Liver (tissue), 3 donors: ENCODE measurements at regions not wholly inside any gene's neighbourhood (a gene's known extent, or its start where the extent isn't known, plus 50 kb on each side); places are given as distances from the start of the nearest gene placed in this dataset.

Experiments used
- GABPA ChIP-seq, 2 donors: IDR thresholded peaks in 1 of 2; conservative IDR thresholded peaks in 1 of 2; 2 replicates each; pipeline ENCODE4 v1.6.1; 2016; ENCODE audit warnings: antibody characterized with exemption in 2 of 2, mild to moderate bottlenecking in 1 of 2, moderate library complexity in 1 of 2
- HNF4A ChIP-seq, 2 donors: conservative IDR thresholded peaks; 2 replicates each; pipeline ENCODE4 v1.6.1; 2016; ENCODE audit warnings: antibody characterized with exemption in 2 of 2, mild to moderate bottlenecking in 2 of 2
- NR2F2 ChIP-seq: IDR thresholded peaks from 2 replicates; pipeline ENCODE4 v1.6.1; 2016; ENCODE audit warnings: antibody characterized with exemption
- RAD21 ChIP-seq, 2 donors: IDR thresholded peaks; 2 replicates each; pipeline ENCODE4 v1.6.1; 2016; ENCODE audit warnings: antibody characterized with exemption in 2 of 2, mild to moderate bottlenecking in 2 of 2
- TF ChIP-seq, protein P1 (sequence below): fragments of 150-350 bp; IDR thresholded peaks from 2 replicates; pipeline ENCODE4 v1.5.1; 2017; ENCODE audit warnings: improper control_type of control experiment, low read depth, low read length; ENCODE audit not compliant: missing input control
- TF ChIP-seq, protein P2 (sequence below): IDR thresholded peaks from 2 replicates; pipeline ENCODE4 v1.6.1; 2016; ENCODE audit warnings: antibody characterized with exemption, mild to moderate bottlenecking
- donor health status: healthy.
- donor health status: healthy.

DNA sequence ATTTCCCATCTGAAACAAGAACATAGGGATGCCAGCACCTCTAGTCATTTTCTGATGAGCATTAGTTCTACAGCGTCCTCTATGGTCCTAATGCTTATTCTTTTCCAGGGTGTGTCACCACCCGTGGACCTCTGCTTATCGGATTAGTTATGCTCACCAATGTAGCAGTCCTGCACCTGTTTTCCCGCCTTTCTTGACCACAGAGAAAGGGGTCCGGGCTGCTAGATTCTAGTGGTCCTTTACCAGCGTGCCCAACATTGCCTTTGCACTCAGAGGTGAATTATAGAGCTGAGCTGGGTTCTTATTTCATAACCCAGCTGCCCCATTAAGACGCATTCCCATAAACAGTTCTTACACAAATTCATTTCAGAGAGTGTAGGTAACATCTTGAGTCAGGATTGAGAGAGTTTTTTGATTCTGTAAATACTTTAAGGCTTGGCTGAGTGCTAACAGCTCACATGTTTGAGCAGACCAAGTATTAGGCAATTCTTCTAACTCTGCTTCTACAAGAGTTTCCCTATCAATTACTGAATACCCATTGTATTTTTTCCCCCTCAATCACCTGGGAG, 2205.1 kb upstream of the C9orf72 start:
- TF ChIP-seq, protein P1, sequence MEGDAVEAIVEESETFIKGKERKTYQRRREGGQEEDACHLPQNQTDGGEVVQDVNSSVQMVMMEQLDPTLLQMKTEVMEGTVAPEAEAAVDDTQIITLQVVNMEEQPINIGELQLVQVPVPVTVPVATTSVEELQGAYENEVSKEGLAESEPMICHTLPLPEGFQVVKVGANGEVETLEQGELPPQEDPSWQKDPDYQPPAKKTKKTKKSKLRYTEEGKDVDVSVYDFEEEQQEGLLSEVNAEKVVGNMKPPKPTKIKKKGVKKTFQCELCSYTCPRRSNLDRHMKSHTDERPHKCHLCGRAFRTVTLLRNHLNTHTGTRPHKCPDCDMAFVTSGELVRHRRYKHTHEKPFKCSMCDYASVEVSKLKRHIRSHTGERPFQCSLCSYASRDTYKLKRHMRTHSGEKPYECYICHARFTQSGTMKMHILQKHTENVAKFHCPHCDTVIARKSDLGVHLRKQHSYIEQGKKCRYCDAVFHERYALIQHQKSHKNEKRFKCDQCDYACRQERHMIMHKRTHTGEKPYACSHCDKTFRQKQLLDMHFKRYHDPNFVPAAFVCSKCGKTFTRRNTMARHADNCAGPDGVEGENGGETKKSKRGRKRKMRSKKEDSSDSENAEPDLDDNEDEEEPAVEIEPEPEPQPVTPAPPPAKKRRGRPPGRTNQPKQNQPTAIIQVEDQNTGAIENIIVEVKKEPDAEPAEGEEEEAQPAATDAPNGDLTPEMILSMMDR = no peak
- TF ChIP-seq NR2F2 = no peak
- TF ChIP-seq RAD21 (IDR thresholded peaks at IDR 0.05) = no peak
- TF ChIP-seq, protein P2, sequence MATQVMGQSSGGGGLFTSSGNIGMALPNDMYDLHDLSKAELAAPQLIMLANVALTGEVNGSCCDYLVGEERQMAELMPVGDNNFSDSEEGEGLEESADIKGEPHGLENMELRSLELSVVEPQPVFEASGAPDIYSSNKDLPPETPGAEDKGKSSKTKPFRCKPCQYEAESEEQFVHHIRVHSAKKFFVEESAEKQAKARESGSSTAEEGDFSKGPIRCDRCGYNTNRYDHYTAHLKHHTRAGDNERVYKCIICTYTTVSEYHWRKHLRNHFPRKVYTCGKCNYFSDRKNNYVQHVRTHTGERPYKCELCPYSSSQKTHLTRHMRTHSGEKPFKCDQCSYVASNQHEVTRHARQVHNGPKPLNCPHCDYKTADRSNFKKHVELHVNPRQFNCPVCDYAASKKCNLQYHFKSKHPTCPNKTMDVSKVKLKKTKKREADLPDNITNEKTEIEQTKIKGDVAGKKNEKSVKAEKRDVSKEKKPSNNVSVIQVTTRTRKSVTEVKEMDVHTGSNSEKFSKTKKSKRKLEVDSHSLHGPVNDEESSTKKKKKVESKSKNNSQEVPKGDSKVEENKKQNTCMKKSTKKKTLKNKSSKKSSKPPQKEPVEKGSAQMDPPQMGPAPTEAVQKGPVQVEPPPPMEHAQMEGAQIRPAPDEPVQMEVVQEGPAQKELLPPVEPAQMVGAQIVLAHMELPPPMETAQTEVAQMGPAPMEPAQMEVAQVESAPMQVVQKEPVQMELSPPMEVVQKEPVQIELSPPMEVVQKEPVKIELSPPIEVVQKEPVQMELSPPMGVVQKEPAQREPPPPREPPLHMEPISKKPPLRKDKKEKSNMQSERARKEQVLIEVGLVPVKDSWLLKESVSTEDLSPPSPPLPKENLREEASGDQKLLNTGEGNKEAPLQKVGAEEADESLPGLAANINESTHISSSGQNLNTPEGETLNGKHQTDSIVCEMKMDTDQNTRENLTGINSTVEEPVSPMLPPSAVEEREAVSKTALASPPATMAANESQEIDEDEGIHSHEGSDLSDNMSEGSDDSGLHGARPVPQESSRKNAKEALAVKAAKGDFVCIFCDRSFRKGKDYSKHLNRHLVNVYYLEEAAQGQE = no peak
- TF ChIP-seq GABPA (IDR thresholded peaks at IDR 0.05 in 1 of 2, conservative IDR thresholded peaks at IDR 0.05 in 1 of 2) = no peak
- TF ChIP-seq HNF4A (conservative IDR thresholded peaks at IDR 0.05) = no peak
